Tibial nerve (tissue), 4 donors: ENCODE measurements at regions not wholly inside any gene's neighbourhood (a gene's known extent, or its start where the extent isn't known, plus 50 kb on each side); places are given as distances from the start of the nearest gene placed in this dataset.

Experiments used
- DNase-seq, 2 donors: peaks; one replicate each; pipeline ENCODE4 v3.0.0-alpha.2; 2019; ENCODE audit warnings: low spot score in 2 of 2
- H3K27ac ChIP-seq, 4 donors: fragments of 200-600 bp; sonication (generic) in 3 of 4; one replicate each; pipeline ENCODE4 v1.5.1; 2017 to 2019; ENCODE audit warnings: mild to moderate bottlenecking in 1 of 4
- H3K27me3 ChIP-seq, 2 donors: fragments of 200-600 bp; sonication (generic) in 1 of 2; one replicate each; pipeline versions ENCODE4 v1.5.1 to v1.6.0; 2017 to 2019
- H3K36me3 ChIP-seq, 3 donors: fragments of 200-600 bp; sonication (generic); one replicate each; pipeline ENCODE4 v1.5.1; 2018 to 2019
- H3K4me1 ChIP-seq, 4 donors: fragments of 200-600 bp; sonication (generic) in 3 of 4; one replicate each; pipeline ENCODE4 v1.5.1; 2017 to 2019
- H3K4me3 ChIP-seq, 4 donors: fragments of 200-600 bp; sonication (generic) in 3 of 4; one replicate each; pipeline ENCODE4 v1.5.1; 2017 to 2019; ENCODE audit warnings: mild to moderate bottlenecking in 1 of 4, moderate library complexity in 1 of 4
- H3K9me3 ChIP-seq, 4 donors: fragments of 200-600 bp; sonication (generic) in 3 of 4; one replicate each; pipeline ENCODE4 v1.5.1; 2017 to 2019
- CTCF ChIP-seq, 5 experiments: fragments of 200-600 bp in 3 of 5; fragments of 450-650 bp in 2 of 5; sonication (generic) in 3 of 5; IDR thresholded peaks; one replicate each; pipeline ENCODE4 v1.5.1; 2016 to 2019; ENCODE audit warnings: antibody characterized with exemption in 5 of 5, mild to moderate bottlenecking in 3 of 5, moderate library complexity in 2 of 5
- EP300 ChIP-seq, 2 donors: sonication (generic); formaldehyde crosslinking; IDR thresholded peaks; one replicate each; pipeline ENCODE4 v1.6.1; 2017; ENCODE audit warnings: antibody characterized with exemption in 2 of 2, mild to moderate bottlenecking in 1 of 2
- POLR2A ChIP-seq, 2 donors: fragments of 450-650 bp; IDR thresholded peaks; one replicate each; pipeline ENCODE4 v1.6.1; 2017; ENCODE audit warnings: antibody characterized with exemption in 2 of 2, mild to moderate bottlenecking in 2 of 2, moderate library complexity in 2 of 2
- WGBS, 2 donors: methylation state at CpG; one replicate each; pipeline ENCODE4 v1.1.5; 2018; 5-methylcytosine and 5-hydroxymethylcytosine counted together

- H3K9me3 ChIP-seq, result no peaks in the 10 kb centered on the region
- no peaks in the 10 kb centered on the region for H3K27me3 ChIP-seq
- WGBS, 2 donors, result 88 to 91% methylated on average over 3 of the region's 3 CpGs
- TF ChIP-seq EP300 (IDR thresholded peaks at IDR 0.05) (no peak), POLR2A (IDR thresholded peaks at IDR 0.05) (no peak), CTCF (IDR thresholded peaks at IDR 0.05) (no peak)
- no peak overlapping the region for H3K27ac ChIP-seq
- no peak for DNase-seq
- H3K4me1 ChIP-seq, result peaks cover 0 to 7% (median 2%) of the 10 kb centered on the region in 4 donors
- no peak overlapping the region for H3K4me3 ChIP-seq
- no peaks in the 10 kb centered on the region for H3K36me3 ChIP-seq
Observed at GRCh38 chr15:70436428-70436827, 326.9 kb downstream of the UACA start.

- 83% methylated on average over 2 of the region's 2 CpGs for WGBS, 2 donors
- TF ChIP-seq POLR2A (IDR thresholded peaks at IDR 0.05) (no peak), EP300 (IDR thresholded peaks at IDR 0.05) (no peak), CTCF (IDR thresholded peaks at IDR 0.05) (no peak)
- Histone ChIP-seq H3K36me3 (no peaks in the 10 kb centered on the region), H3K4me3 (no peak overlapping the region), H3K9me3 (no peaks in the 10 kb centered on the region), H3K27me3 (no peaks in the 10 kb centered on the region), H3K4me1 (peaks cover 0 to 7% (median 2%) of the 10 kb centered on the region in 4 donors), H3K27ac (no peak overlapping the region)
- no peak for DNase-seq
Observed at GRCh38 chr15:70435872-70436271, 327.5 kb downstream of the UACA start.

- H3K36me3 ChIP-seq, result no peaks in the 10 kb centered on the region
- no peaks in the 10 kb centered on the region for H3K9me3 ChIP-seq
- no peaks in the 10 kb centered on the region for H3K27me3 ChIP-seq
- TF ChIP-seq EP300 (IDR thresholded peaks at IDR 0.05) (no peak), CTCF (IDR thresholded peaks at IDR 0.05) (no peak), POLR2A (IDR thresholded peaks at IDR 0.05) (no peak)
- no peak overlapping the region for H3K4me3 ChIP-seq
- H3K27ac ChIP-seq, result no peak overlapping the region
- H3K4me1 ChIP-seq, result peaks cover 0 to 7% (median 2%) of the 10 kb centered on the region in 4 donors
- WGBS, 2 donors, result 81 to 83% methylated on average over 3 of the region's 3 CpGs
- no peak for DNase-seq
Observed at GRCh38 chr15:70435369-70435768, 328.0 kb downstream of the UACA start.

- TF ChIP-seq EP300 (IDR thresholded peaks at IDR 0.05) (no peak), POLR2A (IDR thresholded peaks at IDR 0.05) (no peak), CTCF (IDR thresholded peaks at IDR 0.05) (no peak)
- WGBS, 2 donors, result 60% methylated on average over 19 of the region's 19 CpGs
- DNase-seq, result no peak
Observed at GRCh38 chr15:70433586-70434324, 329.6 kb downstream of the UACA start.

GRCh38 chr15:70432924-70433495 lies 330.3 kb downstream of the UACA start:
- Histone ChIP-seq H3K36me3 (no peaks in the 10 kb centered on the region), H3K27ac (no peak overlapping the region), H3K27me3 (no peaks in the 10 kb centered on the region), H3K4me1 (peaks cover 0 to 7% (median 2%) of the 10 kb centered on the region in 4 donors), H3K9me3 (peaks cover 0 to 7% (median 0%) of the 10 kb centered on the region in 4 donors), H3K4me3 (no peak overlapping the region)
- no peak for DNase-seq
- WGBS, 2 donors, result 51 to 58% methylated on average over 8 of the region's 8 CpGs
- TF ChIP-seq POLR2A (IDR thresholded peaks at IDR 0.05) (no peak), EP300 (IDR thresholded peaks at IDR 0.05) (no peak), CTCF (IDR thresholded peaks at IDR 0.05) (no peak)

More at GRCh38 chr15:70433586-70434324, 329.6 kb downstream of the UACA start:
- H3K27me3 ChIP-seq, result no peaks in the 10 kb centered on the region
- H3K27ac ChIP-seq, result no peak overlapping the region
- H3K4me1 ChIP-seq, result peaks cover 0 to 7% (median 2%) of the 10 kb centered on the region in 4 donors
- no peak overlapping the region for H3K4me3 ChIP-seq
- no peaks in the 10 kb centered on the region for H3K36me3 ChIP-seq
- H3K9me3 ChIP-seq, result peaks cover 0 to under 1% (median 0%) of the 10 kb centered on the region in 4 donors
